ENCODE measurements at regions not wholly inside any gene's neighbourhood (a gene's known extent, or its start where the extent isn't known, plus 50 kb on each side); places are given as distances from the start of the nearest gene placed in this dataset.

- no peak for TF ChIP-seq EZH2 (IDR thresholded peaks at IDR 0.05; ENCODE audit: insufficient read depth, poor library complexity, severe bottlenecking)
- no peak for TF ChIP-seq EZH2phosphoT487 (IDR thresholded peaks at IDR 0.05; ENCODE audit: insufficient read depth, low read depth)
These were observed 330.9 kb upstream of the SHH start for GRCh38 chr7:156143158-156143557.

All from GM23248 (cell line).